GM19025 (cell line): ENCODE measurements at regions not wholly inside any gene's neighbourhood (a gene's known extent, or its start where the extent isn't known, plus 50 kb on each side); places are given as distances from the start of the nearest gene placed in this dataset.
A peak's percentile ranks its signal among the peaks of the same experiment; 100 is the strongest.
"Not testable (repeated sequence)": the region's sequence is repeated elsewhere in the genome, so short reads cannot be mapped to it uniquely, and the experiment has no call there.

ENCODE experiments used
- ATAC-seq: cut with Tn5 transposase; IDR thresholded peaks from one replicate; pipeline ENCODE4 v1.9.1; 2021; ENCODE audit warnings: mild to moderate bottlenecking, low read depth, moderate library complexity; ENCODE audit not compliant: unreplicated experiment

- ATAC-seq, result peak; percentile 43
Observed at GRCh38 chr10:44724415-44725174, 186.5 kb upstream of the TMEM72 start.

GRCh38 chr10:44725404-44725803, 185.7 kb upstream of the TMEM72 start:
- ATAC-seq, result peak; percentile 59

GRCh38 chr10:44731283-44731682, 179.9 kb upstream of the TMEM72 start:
- ATAC-seq, result no peak

GRCh38 chr10:44733501-44734488, 177.3 kb upstream of the TMEM72 start:
- no peak for ATAC-seq

GRCh38 chr10:44742248-44742647, 168.9 kb upstream of the TMEM72 start:
- no peak for ATAC-seq

GRCh38 chr10:44743535-44743934, 167.6 kb upstream of the TMEM72 start:
- ATAC-seq, result no peak

GRCh38 chr10:44745920-44746319, 165.2 kb upstream of the TMEM72 start:
- no peak for ATAC-seq

GRCh38 chr10:44747593-44748172, 163.5 kb upstream of the TMEM72 start:
- ATAC-seq, result no peak

- ATAC-seq, result no peak
Observed at GRCh38 chr10:44749151-44749550, 162.0 kb upstream of the TMEM72 start.

GRCh38 chr10:44752451-44753441, 158.4 kb upstream of the TMEM72 start:
- no peak for ATAC-seq

- not testable (repeated sequence) for ATAC-seq
Observed at GRCh38 chr10:44754355-44754754, 156.8 kb upstream of the TMEM72 start.

GRCh38 chr10:44755481-44755880, 155.7 kb upstream of the TMEM72 start:
- no peak for ATAC-seq

- no peak for ATAC-seq
Observed at GRCh38 chr10:44756216-44756615, 154.9 kb upstream of the TMEM72 start.

GRCh38 chr10:44757551-44758205, 153.5 kb upstream of the TMEM72 start:
- no peak for ATAC-seq

GRCh38 chr10:44759122-44759521, 152.0 kb upstream of the TMEM72 start:
- no peak for ATAC-seq

- no peak for ATAC-seq
Observed at GRCh38 chr10:44760513-44760912, 150.6 kb upstream of the TMEM72 start.

- ATAC-seq, result no peak
Observed at GRCh38 chr10:44761076-44761475, 150.1 kb upstream of the TMEM72 start.

GRCh38 chr10:44763331-44763730, 147.8 kb upstream of the TMEM72 start:
- no peak for ATAC-seq

GRCh38 chr10:44765299-44765698, 145.8 kb upstream of the TMEM72 start:
- no peak for ATAC-seq
